ENCODE measurements at regions not wholly inside any gene's neighbourhood (a gene's known extent, or its start where the extent isn't known, plus 50 kb on each side); places are given as distances from the start of the nearest gene placed in this dataset.

DNA sequence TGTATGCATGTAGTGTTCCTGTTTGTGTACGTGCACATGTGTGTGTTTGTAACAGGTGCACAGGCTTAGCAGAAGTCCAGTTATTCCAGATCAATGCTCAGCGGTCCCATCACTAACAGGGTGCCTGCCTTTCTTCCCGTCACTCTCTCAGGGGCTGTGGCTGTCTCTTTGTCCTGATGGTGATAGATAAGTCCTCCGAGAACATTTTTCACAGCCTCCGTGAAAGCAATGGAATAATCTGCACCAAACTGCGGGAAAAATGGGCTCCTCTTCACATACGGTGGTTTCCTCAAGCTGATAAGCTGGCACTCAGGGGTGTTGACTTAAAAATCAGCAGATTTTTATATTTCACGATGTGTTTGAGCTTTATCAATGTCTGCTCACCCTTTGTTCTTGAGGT lies 342.3 kb downstream of the TMEM114 start:
- no peak for TF ChIP-seq CTCF (IDR thresholded peaks at IDR 0.05; ENCODE audit: borderline replicate concordance, insufficient read depth, low read depth, low read length)
- no peak overlapping the region for H3K4me3 ChIP-seq (ENCODE audit: low read depth, low read length)

DNA sequence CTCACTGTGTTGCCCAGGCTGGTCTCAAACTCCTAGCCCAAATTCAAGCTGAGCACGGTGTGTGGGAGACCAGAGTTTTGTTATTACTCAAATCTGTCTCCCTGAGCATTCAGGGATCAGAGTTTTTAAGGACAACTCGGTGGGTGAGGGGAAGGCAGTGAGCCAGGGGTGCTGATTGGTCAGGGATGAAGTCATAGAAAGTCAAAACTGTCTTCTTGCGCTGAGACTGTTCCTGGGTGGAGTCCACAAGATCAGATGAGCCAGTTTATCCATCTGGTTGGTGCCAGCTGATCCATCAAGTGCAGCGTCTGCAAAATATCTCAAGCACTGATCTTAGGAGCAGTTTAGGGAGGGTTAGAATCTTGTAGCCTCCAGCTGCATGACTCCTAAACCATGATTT lies 346.3 kb downstream of the TMEM114 start:
- no peak overlapping the region for H3K4me3 ChIP-seq (ENCODE audit: low read depth, low read length)
- no peak for TF ChIP-seq CTCF (IDR thresholded peaks at IDR 0.05; ENCODE audit: borderline replicate concordance, insufficient read depth, low read depth, low read length)

GRCh38 chr16:8241408-8241807 lies 348.9 kb downstream of the TMEM114 start:
- no peak overlapping the region for H3K4me3 ChIP-seq (ENCODE audit: low read depth, low read length)
- TF ChIP-seq CTCF (IDR thresholded peaks at IDR 0.05; ENCODE audit: borderline replicate concordance, insufficient read depth, low read depth, low read length) = no peak

GRCh38 chr16:8239443-8239842 lies 350.9 kb downstream of the TMEM114 start:
- H3K4me3 ChIP-seq (ENCODE audit: low read depth, low read length) = no peak overlapping the region
- no peak for TF ChIP-seq CTCF (IDR thresholded peaks at IDR 0.05; ENCODE audit: borderline replicate concordance, insufficient read depth, low read depth, low read length)

GRCh38 chr16:8237452-8237851 lies 352.9 kb downstream of the TMEM114 start:
- no peak for TF ChIP-seq CTCF (IDR thresholded peaks at IDR 0.05; ENCODE audit: borderline replicate concordance, insufficient read depth, low read depth, low read length)

GRCh38 chr16:8236816-8237215 lies 353.5 kb downstream of the TMEM114 start:
- no peak for TF ChIP-seq CTCF (IDR thresholded peaks at IDR 0.05; ENCODE audit: borderline replicate concordance, insufficient read depth, low read depth, low read length)

More at GRCh38 chr16:8237452-8237851, 352.9 kb downstream of the TMEM114 start:
- no peak overlapping the region for H3K4me3 ChIP-seq (ENCODE audit: low read depth, low read length)

GRCh38 chr16:8230497-8230896 lies 359.8 kb downstream of the TMEM114 start:
- H3K4me3 ChIP-seq (ENCODE audit: low read depth, low read length) = no peak overlapping the region
- TF ChIP-seq CTCF (IDR thresholded peaks at IDR 0.05; ENCODE audit: borderline replicate concordance, insufficient read depth, low read depth, low read length) = no peak

More at GRCh38 chr16:8236816-8237215, 353.5 kb downstream of the TMEM114 start:
- no peak overlapping the region for H3K4me3 ChIP-seq (ENCODE audit: low read depth, low read length)
